B cell (primary cell): ENCODE measurements at regions not wholly inside any gene's neighbourhood (a gene's known extent, or its start where the extent isn't known, plus 50 kb on each side); places are given as distances from the start of the nearest gene placed in this dataset.

ENCODE experiments used
- ATAC-seq: fragments of 200-7000 bp; cut with Tn5 transposase; one replicate; pipeline ENCODE4 v1.10.0; 2021; ENCODE audit warnings: low read depth, mild to moderate bottlenecking, moderate number of reproducible peaks, moderate library complexity
- CTCF ChIA-PET: fragments of 350-600 bp; sonication (Branson Sonifier 250); formaldehyde crosslinking; loops from one replicate; lab custom pipeline; 2021; ENCODE audit warnings: antibody characterized with exemption, inconsistent platforms; lab: Charles Lee
- POLR2A ChIA-PET: fragments of 350-600 bp; sonication (Branson Sonifier 250); formaldehyde crosslinking; loops from one replicate; lab custom pipeline; 2021; ENCODE audit warnings: antibody characterized with exemption; lab: Charles Lee
- DNase-seq: peaks from one replicate; pipeline ENCODE4 v3.0.0; 2013
- H2AFZ ChIP-seq: 2 replicates; pipeline ENCODE4 v1.6.1; 2012; ENCODE audit warnings: mild to moderate bottlenecking, low read depth, low read length; ENCODE audit not compliant: insufficient read depth, poor library complexity, severe bottlenecking
- H3K27ac ChIP-seq, 2 donors: 1 replicate in 1 of 2; 2 replicates in 1 of 2; pipeline ENCODE4 v1.5.1; 2012 to 2013; ENCODE audit warnings: low read length in 2 of 2, mild to moderate bottlenecking in 2 of 2, moderate library complexity in 1 of 2
- H3K27me3 ChIP-seq, 4 experiments: fragments of 200-600 bp in 1 of 4; sonication (generic) in 1 of 4; replicated peaks in 1 of 4; 1 replicate in 2 of 4; 2 replicates in 2 of 4; pipeline versions ENCODE4 v1.6.1 to v1.7.0; 2013 to 2016; ENCODE audit warnings: low read length in 3 of 4, mild to moderate bottlenecking in 2 of 4, mixed read lengths in 1 of 4, moderate library complexity in 1 of 4; ENCODE audit not compliant: insufficient read depth in 4 of 4, control insufficient read depth in 3 of 4; ENCODE audit errors: control extremely low read depth in 1 of 4
- H3K36me3 ChIP-seq, 2 experiments: replicated peaks in 1 of 2; 1 replicate in 1 of 2; 2 replicates in 1 of 2; pipeline versions ENCODE4 v1.6.1 to v1.7.1; 2013; ENCODE audit warnings: low read length in 1 of 2; ENCODE audit not compliant: insufficient read depth in 2 of 2, control insufficient read depth in 1 of 2; ENCODE audit errors: control extremely low read depth in 1 of 2, extremely low read depth in 1 of 2
- H3K4me1 ChIP-seq, 2 donors: fragments of 200-600 bp in 1 of 2; sonication (generic) in 1 of 2; 1 replicate in 1 of 2; 2 replicates in 1 of 2; pipeline versions ENCODE4 v1.5.1 to v1.6.1; 2013 to 2017; ENCODE audit warnings: low read length in 2 of 2; ENCODE audit not compliant: control insufficient read depth in 2 of 2, insufficient read depth in 2 of 2
- H3K4me2 ChIP-seq: replicated peaks from 2 replicates; pipeline ENCODE3; 2012; ENCODE audit warnings: mild to moderate bottlenecking, low read depth, low read length; ENCODE audit not compliant: poor library complexity, severe bottlenecking
- H3K4me3 ChIP-seq, 5 experiments: fragments of 200-600 bp in 1 of 5; sonication (generic) in 1 of 5; 1 replicate in 3 of 5; 2 replicates in 2 of 5; pipeline versions ENCODE4 v1.5.1 to v1.7.0; 2011 to 2016; ENCODE audit warnings: low read length in 4 of 5, mild to moderate bottlenecking in 4 of 5, low read depth in 2 of 5, control low read depth in 1 of 5, moderate library complexity in 1 of 5; ENCODE audit not compliant: insufficient read depth in 1 of 5; ENCODE audit errors: control extremely low read depth in 1 of 5, extremely low read depth in 1 of 5
- H3K79me2 ChIP-seq: fragments of 200-600 bp; sonication (generic); one replicate; pipeline ENCODE4 v1.6.0; 2016; ENCODE audit warnings: low read length; ENCODE audit not compliant: control insufficient read depth, insufficient read depth
- H3K9ac ChIP-seq: fragments of 200-600 bp; sonication (generic); 2 replicates; pipeline ENCODE4 v1.6.1; 2017; ENCODE audit warnings: mild to moderate bottlenecking, low read length, moderate library complexity
- H3K9me3 ChIP-seq, 3 donors: one replicate each; pipeline versions ENCODE4 v1.6.1 to v1.7.1; 2013; ENCODE audit warnings: low read length in 2 of 3; ENCODE audit not compliant: control insufficient read depth in 2 of 3, insufficient read depth in 1 of 3; ENCODE audit errors: control extremely low read depth in 1 of 3
- H4K20me1 ChIP-seq: 2 replicates; pipeline ENCODE4 v1.6.0; 2012; ENCODE audit warnings: mild to moderate bottlenecking, low read length; ENCODE audit not compliant: insufficient read depth, control insufficient read depth, poor library complexity, severe bottlenecking
- H3K27ac Mint-ChIP-seq: one replicate; pipeline ENCODE4 v1.8.0; 2021; ENCODE audit warnings: mixed read lengths
- H3K27me3 Mint-ChIP-seq: one replicate; pipeline ENCODE4 v1.8.0; 2021; ENCODE audit warnings: mixed read lengths
- H3K4me1 Mint-ChIP-seq: one replicate; pipeline ENCODE4 v1.8.0; 2021; ENCODE audit warnings: mixed read lengths
- H3K4me3 Mint-ChIP-seq: one replicate; pipeline ENCODE4 v1.8.0; 2021; ENCODE audit warnings: mixed read lengths
- H3K9me3 Mint-ChIP-seq: one replicate; pipeline ENCODE4 v1.8.0; 2022; ENCODE audit warnings: mixed read lengths; ENCODE audit not compliant: insufficient read depth
- EZH2 ChIP-seq: IDR thresholded peaks from 2 replicates; pipeline ENCODE4 v1.6.1; 2012; ENCODE audit warnings: borderline replicate concordance, low read depth, mild to moderate bottlenecking, moderate library complexity, low read length; ENCODE audit not compliant: insufficient read depth, poor library complexity, severe bottlenecking
- WGBS: methylation state at CpG from one replicate; pipeline ENCODE4 v1.1.5; 2013; ENCODE audit warnings: missing lambda C conversion rate; ENCODE audit not compliant: insufficient coverage; 5-methylcytosine and 5-hydroxymethylcytosine counted together
- intact Hi-C: fragments of 100-400 bp; cut with micrococcal nuclease; formaldehyde crosslinking; loops from one replicate; pipeline ENCODE4 v1.10.0; 2022
- TF ChIP-seq, protein P1 (sequence below): fragments of 200-600 bp; IDR thresholded peaks from one replicate; pipeline ENCODE4 v1.8.0; 2022; ENCODE audit warnings: antibody characterized with exemption, mild to moderate bottlenecking

DNA sequence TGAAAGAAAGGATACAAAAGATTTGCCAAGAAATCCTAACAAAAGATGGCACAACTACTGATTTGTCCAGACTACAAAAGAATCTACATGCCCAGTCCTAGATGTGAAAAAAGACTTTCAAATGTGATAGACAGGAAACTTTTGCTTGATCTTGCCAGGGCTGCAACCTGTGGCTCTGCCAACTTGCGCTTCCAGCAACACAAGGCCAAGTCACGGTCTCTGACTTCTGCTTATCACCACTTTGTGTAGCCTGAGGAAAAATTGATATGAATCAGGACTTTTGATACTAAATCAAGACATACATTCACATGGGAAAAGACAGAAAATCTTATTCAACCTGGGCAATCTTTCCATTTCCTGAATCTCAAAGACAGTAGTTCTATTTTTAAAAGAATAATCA is 366.0 kb downstream of the RAB38 start:
- H3K27me3 Mint-ChIP-seq, result no peaks in the 10 kb centered on the region
- no peak overlapping the region for H3K27ac Mint-ChIP-seq
- no peaks in the 10 kb centered on the region for H4K20me1 ChIP-seq
- no peak overlapping the region for H3K4me2 ChIP-seq
- DNase-seq (no peak), ATAC-seq (no peak)
- H3K79me2 ChIP-seq, result no peaks in the 10 kb centered on the region
- 82% methylated on average over 2 of the region's 2 CpGs for WGBS
- no peaks in the 10 kb centered on the region for H3K4me1 ChIP-seq
- no peak overlapping the region for H3K27ac ChIP-seq
- H3K9ac ChIP-seq, result no peak overlapping the region
- H3K4me1 Mint-ChIP-seq, result no peaks in the 10 kb centered on the region
- no peak overlapping the region for H3K4me3 ChIP-seq
- no peak overlapping the region for H2AFZ ChIP-seq
- no peaks in the 10 kb centered on the region for H3K27me3 ChIP-seq
- POLR2A ChIA-PET, result no interaction called here
- H3K4me3 Mint-ChIP-seq, result no peak overlapping the region
- CTCF ChIA-PET, result no interaction called here
- H3K9me3 ChIP-seq, result no peaks in the 10 kb centered on the region
- TF ChIP-seq EZH2, result no peak
- TF ChIP-seq, protein P1, sequence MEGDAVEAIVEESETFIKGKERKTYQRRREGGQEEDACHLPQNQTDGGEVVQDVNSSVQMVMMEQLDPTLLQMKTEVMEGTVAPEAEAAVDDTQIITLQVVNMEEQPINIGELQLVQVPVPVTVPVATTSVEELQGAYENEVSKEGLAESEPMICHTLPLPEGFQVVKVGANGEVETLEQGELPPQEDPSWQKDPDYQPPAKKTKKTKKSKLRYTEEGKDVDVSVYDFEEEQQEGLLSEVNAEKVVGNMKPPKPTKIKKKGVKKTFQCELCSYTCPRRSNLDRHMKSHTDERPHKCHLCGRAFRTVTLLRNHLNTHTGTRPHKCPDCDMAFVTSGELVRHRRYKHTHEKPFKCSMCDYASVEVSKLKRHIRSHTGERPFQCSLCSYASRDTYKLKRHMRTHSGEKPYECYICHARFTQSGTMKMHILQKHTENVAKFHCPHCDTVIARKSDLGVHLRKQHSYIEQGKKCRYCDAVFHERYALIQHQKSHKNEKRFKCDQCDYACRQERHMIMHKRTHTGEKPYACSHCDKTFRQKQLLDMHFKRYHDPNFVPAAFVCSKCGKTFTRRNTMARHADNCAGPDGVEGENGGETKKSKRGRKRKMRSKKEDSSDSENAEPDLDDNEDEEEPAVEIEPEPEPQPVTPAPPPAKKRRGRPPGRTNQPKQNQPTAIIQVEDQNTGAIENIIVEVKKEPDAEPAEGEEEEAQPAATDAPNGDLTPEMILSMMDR, result no peak
- intact Hi-C loops, result no loop called here
- no peaks in the 10 kb centered on the region for H3K9me3 Mint-ChIP-seq
- H3K36me3 ChIP-seq, result no peaks in the 10 kb centered on the region

- Histone ChIP-seq H3K4me2 (no peak overlapping the region), H3K4me1 (no peaks in the 10 kb centered on the region), H3K4me3 (no peak overlapping the region), H3K27ac (no peak overlapping the region), H3K27me3 (no peaks in the 10 kb centered on the region), H3K79me2 (no peaks in the 10 kb centered on the region), H3K9ac (no peak overlapping the region), H3K36me3 (no peaks in the 10 kb centered on the region), H3K9me3 (peaks cover 0 to 6% (median 0%) of the 10 kb centered on the region in 3 donors), H2AFZ (no peak overlapping the region), H4K20me1 (no peaks in the 10 kb centered on the region)
- Mint-ChIP-seq H3K9me3 (no peaks in the 10 kb centered on the region), H3K4me1 (no peaks in the 10 kb centered on the region), H3K4me3 (no peak overlapping the region), H3K27ac (no peak overlapping the region), H3K27me3 (no peaks in the 10 kb centered on the region)
- no peak for TF ChIP-seq EZH2
- TF ChIP-seq, protein P1, result no peak
- intact Hi-C loops, result no loop called here
- no peak for DNase-seq
- POLR2A ChIA-PET, result no interaction called here
- ATAC-seq, result no peak
- CTCF ChIA-PET, result no interaction called here
These were observed 371.1 kb downstream of the RAB38 start for GRCh38 chr11:87804176-87804575.
